ENCODE measurements at regions not wholly inside any gene's neighbourhood (a gene's known extent, or its start where the extent isn't known, plus 50 kb on each side); places are given as distances from the start of the nearest gene placed in this dataset.
"Not testable (repeated sequence)": the region's sequence is repeated elsewhere in the genome, so short reads cannot be mapped to it uniquely, and the experiment has no call there.

DNA sequence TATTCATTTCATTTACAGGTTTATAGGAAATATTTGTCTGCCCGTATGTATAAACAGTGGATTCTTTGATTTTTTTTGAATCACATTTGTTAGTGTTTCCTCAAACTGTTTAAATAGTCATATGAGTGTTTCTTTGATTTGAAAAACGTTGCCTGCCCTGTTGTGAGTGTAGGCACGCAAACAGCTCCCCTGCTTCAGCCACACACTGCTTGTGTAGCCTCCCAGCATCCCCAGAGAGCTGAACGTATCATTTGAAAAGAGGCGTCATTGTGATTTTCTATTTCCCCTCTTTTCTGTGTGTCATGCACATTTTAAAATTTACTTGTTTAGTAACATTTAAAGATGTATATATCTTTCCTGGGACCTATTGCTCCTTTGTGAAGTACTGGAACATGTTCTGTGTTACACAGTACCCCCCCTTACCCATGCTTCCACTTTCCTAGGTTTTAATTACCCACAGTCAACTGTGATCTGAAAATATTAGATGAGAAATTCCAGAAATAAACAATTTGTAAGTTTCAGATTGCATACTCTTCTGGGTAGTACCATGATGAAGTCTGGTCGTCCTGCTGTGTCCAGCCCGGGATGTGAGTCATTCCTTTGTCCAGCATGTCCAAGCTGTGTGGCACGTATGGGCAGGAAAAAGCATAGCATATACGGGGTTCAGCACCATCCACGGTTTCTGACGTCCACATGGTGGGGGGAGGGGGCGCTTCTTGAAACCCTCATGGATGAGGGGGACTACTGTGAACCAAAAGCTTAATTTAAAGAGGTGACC lies 78.7 kb downstream of the NPIPB11 start:
- DNase-seq, result not testable (repeated sequence)

DNA sequence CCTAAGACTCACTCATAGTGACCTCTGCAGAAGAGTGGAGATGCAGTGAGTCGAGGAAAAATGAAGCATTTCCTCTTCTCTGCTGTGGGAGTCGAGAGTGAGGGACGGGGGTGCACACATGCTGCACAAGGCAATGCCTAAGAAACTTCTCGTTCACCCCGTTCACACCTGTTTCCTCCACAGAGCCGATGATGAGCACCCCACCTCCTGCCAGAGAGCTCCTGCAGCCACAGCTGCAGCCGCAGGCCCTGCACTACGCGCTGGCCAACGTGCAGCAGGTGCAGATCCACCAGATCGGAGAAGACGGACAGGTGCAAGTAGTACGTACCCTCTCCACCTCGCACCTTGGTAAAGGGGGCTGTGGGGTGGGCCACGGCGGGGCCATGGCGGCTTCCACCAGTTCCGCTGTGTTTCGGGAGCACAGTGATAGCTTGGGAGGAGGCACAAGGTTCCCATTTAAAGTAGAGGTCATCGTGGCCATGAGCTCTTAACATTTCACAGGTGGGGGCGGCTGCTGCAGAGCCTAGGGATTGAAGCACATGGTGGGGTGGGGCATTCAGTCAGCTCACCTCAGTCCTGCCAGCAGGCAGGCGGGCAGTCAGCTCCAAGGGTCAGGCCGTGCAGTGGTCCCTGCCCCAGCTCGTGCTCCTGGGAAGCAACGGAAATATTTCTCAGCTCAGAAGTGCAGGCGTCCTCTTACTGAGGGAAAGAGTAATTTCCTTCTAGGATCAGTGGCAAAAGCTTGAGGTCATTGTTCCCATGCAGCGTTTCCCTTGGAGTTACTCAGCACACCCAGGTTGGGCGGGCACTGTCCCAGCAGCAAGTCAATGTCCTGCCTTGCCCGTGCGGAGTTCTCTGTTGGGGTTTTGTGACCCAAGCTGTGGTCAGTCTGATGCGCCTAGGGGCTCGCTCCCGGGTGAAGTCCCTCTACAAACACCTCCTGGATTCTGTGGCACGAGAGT lies 80.1 kb downstream of the NPIPB11 start:
- not testable (repeated sequence) for DNase-seq

DNA sequence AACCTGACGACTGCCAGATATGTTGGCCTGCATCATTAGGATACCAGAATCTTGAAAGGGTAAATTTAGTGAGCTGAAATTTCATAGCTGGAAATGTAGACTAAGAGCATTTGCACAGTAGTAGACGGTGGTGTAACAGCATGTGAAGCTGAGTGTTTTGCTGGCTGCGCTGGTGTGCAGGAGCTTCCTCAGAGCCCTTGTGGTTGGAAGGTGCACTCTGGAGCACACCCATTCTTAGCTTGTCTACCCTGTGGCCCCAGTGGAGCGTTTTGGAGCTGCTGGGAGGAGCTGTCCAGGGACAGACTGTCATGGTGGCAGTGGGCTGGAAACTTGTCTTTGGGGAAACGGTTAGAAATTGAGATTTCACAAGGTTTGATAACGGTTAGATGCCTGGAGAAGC lies 82.8 kb downstream of the NPIPB11 start:
- not testable (repeated sequence) for DNase-seq

DNA sequence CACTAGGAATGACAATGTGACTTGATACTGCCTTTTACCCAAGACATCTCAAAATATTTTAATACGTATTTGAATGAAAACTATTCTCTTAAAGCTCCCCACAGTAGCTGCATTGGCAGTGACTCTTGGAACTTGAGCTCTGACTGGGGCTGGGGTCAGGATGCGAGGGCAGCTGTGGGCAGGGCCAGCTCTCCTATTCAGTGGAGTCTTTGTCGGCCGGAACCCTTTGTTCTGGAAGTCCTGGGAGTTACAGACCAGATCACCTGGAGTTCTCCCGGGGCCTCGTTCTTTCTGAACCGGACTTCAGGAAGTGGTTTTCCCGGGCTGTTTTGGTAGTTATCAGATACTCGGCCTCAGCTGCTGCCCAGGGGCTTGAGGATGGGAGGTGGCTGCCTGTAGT lies 84.9 kb downstream of the NPIPB11 start:
- no peak for DNase-seq

DNA sequence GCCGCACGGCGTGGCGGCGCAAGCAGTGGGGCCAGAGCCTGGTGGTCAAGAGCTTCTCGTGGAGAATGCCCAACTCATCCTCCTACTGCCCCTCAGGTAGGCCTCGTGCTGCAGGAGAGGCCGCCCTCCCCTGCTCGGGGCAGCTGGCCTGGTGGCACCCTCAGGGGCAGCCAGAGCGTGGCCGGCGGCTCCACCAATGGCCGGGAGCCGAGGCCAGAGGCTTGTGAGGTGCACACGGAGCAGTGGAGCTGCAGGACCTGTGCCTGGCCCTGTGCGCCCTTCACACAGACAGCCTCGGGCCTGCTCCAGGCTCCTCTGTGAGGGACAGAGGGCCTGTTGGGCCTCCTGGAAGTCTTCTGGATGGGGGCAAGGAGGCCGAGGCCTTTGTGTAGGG lies 85.5 kb downstream of the NPIPB11 start:
- no peak for DNase-seq

DNA sequence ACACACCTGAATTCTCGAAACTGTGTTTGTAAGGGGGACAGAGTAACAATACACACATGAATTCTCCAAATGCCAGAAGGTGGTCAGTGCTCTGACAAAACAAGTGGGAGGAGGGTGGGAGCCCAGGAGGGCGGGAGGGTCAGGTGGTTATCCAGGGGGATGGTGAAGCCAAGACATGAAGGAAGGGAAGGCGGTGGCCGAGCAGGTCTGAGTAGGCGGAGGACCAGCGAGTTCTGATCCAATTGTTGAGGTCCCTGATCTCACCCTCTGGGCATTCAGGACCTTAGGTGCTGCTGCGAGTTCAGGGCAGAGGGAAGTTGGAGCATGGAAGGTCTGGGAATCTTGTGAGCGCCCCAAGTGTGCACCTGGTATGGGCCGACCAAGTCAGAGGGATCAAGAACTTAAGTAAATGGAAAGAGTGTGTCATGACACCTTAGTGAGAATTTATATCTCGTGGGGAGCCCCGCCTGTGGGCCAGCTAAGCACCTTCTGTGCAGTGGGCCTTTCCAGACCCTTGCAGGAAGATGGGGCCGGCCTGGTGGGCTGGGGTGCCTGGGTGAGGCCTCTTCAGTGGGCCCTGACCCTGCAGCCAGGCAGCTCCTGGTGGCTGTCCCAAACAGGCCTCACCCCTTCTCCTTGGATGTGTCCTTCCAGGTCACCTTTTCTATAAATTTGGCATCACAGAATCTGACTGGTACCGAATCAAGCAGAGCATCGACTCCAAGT lies 86.1 kb downstream of the NPIPB11 start:
- no peak for DNase-seq

DNA sequence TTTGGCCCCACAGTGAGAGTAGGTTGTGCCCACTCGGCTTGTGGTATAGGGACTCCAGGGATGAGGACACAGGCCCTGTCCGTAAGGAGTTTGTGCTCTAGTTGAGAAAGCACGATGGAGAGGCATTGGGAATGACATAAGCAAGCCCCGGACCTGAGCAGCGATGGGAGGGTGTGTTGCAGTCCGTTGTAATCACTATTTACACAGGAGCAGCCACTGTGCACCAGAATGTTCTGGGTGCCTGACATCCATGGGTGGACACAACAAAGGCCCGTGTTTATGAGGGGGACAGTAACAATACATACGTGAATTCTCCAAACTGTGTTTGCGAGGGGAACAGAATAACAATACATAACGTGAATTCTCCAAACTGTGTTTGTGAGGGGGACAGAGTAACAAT lies 86.8 kb downstream of the NPIPB11 start:
- no peak for DNase-seq

DNA sequence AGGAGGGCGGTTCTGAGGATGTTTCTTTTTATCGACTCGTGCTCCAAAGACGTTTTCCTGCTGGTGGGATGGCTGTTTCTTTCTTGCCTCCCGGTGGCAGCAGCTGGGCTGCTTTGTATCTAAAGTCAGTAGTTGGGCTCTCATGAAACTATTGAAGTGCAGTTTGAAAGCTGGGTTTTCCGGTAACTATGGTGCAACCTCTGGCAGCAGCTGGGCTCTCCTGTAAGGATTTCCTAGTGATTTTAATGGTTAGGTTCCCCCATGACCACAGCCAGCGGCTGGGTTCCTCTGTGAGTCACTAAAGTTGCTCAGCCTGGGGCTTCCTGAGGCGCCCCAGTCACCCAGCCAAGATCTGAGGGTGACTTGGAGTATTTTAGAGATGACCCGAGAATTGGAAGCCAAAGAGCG lies 87.9 kb downstream of the NPIPB11 start:
- DNase-seq, result not testable (repeated sequence)

DNA sequence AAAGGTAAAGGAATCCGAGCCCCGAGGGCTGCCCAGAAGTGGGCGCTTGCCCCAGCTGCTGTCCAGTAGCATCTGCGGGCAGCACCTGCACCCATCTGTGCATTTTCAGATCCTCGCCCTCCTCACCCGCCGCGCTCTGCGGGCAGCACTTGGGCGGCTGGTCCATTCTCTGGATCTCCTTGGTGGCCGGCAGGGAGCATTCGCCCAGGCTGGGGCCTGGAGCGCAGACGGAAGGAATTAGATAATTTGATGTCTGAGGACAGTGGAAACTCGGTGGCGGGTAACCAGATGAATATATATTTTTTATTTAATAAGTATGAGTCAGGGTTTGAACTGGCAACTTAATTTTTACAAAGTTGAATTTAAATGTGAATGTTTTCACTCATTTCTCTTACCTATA lies 88.5 kb downstream of the NPIPB11 start:
- no peak for DNase-seq

DNA sequence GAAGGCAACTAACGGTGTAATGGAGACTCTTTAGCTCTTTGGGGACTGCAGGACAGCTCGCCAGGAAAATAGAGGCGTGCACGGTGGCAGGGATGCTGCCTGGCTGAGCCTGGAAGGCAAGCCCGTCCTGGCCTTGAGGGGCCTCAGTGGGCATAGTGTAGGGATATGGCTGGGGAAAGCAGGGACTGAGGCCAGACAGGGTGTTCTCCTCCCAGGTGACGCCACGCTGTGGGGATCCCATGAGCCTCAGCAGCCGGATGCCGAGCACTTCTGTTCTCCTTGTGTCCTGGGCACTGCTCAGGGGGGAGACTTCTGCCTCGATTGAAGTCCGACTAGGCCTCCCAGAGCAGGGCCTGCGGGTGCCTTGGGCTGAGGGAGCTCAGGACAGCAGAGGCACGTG lies 89.2 kb downstream of the NPIPB11 start:
- no peak for DNase-seq

DNA sequence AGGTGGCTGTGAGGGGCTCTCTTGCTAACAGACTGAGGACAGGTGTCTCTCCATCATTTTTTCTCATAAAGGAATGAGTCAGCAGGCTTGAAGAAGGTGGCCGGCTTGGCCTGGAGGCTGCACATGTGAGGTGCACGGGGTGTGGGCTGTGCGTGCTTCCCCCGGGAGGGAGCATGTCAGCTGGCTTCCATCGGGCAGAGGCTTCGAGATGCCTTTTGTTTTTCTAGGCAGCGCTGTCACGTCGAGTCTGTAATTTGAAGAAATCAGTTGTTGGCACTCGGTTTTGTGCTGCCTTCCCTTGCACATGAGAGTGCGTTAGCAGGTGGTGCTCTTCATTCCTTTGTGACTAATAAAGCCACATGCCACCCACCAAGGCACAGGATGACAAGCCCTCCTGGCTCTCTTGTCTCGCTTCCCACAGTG lies 89.7 kb downstream of the NPIPB11 start:
- peak in 1 of 2 experiments; percentile 5 for DNase-seq

DNA sequence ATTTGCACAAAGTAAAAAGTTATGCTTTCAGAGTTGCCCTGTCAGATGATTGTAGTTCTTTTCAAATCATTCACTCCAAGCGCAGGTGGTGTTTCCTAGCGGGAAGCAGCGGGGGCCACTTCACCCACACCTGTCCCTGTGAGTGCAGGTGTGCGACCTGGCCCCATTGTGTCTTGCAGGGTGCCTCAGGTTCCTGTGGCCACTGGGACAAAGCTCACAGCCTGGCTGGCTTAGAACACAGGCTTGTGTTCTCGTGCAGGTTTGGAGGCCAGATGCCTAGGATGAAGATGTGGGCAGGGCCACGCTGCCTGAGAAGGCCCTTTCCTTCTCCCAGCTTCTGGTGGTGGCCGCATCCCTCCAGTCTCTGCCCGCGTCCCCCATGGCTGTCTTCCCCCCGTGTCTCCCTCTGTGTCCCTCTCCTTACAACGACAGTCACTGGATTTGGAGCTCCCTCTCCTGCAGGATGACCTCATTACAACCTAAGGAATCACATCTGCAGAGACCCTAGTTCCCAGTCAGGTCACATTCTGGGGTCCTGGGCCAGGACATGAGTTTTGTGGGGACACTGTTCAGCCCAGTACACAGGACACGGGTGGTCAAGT lies 90.5 kb downstream of the NPIPB11 start:
- DNase-seq, result peak; percentile 46 to 48

DNA sequence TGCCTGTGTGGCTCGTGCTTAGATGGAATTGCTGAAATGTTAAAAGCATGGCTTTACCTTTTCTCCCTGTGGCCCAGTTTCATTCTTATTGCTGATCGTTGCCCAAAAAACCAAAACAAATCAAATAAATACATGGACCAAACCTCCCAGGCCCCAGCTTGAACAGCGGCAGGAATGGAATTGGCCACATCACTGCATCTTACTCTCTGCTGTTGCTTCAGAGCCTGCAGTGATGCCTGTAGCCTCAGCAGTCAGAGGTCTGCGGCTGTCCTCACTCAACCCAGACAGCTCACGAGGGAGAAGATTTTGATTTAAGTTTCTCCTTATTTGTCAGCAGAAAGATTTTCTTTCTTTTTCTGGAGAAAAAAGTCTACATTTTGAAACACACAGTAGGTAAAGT lies 91.5 kb downstream of the NPIPB11 start:
- DNase-seq, result no peak

DNA sequence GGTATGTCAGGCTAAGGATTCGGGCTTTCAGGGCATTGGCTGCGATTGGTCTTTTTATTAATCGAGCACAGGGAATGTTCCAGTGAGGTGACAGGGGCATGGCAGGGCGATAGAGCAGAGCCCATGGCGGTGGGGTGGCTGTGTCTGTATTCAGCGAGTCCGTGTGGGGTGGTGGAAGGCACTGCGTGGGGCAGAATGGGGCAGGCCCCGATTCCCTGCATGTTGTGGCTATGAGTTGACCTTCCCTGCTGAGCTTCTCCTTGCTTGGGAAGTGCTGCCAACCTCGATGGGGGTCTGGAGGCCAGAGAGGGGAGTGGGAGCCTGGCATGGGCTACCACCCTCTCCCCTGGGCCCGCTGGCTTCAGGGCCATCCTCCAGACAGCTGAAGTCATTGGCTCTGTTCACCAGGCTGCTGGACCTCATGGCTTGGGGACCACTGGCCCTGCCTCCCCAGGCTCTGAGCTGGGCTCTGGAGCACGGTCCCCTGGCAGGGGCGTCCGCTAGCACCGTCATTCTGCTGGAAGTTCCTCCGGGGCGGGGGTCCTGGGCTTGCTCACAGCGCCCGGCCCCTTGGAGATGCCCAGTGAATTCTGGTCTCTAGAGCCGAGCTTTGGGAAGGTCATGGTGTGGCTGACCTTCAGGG lies 92.1 kb downstream of the NPIPB11 start:
- DNase-seq, result no peak

DNA sequence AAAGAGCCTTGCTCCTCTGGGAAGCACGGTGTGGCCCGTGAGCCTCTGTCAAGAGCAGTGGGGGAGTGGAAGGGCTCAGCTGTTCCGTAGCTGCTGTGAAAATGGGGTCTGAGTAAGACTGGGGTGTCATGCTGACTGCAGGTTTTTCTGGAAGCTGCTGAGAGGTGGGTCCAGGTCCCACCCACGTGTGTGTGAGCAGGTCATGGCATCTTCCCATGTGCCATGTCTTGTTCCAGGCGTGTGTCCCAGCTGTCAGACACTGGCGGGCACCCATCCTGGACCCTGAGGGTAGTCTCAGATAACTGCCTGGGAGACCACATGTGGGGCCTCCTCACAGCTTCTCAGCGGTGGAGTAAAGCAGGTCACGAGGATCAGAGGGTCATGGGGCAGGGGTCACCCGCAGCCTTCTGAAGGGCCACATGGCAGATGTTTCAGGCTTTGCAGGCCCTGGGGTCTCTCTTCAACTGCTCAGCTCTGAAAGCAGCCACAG lies 92.9 kb downstream of the NPIPB11 start:
- no peak for DNase-seq

DNA sequence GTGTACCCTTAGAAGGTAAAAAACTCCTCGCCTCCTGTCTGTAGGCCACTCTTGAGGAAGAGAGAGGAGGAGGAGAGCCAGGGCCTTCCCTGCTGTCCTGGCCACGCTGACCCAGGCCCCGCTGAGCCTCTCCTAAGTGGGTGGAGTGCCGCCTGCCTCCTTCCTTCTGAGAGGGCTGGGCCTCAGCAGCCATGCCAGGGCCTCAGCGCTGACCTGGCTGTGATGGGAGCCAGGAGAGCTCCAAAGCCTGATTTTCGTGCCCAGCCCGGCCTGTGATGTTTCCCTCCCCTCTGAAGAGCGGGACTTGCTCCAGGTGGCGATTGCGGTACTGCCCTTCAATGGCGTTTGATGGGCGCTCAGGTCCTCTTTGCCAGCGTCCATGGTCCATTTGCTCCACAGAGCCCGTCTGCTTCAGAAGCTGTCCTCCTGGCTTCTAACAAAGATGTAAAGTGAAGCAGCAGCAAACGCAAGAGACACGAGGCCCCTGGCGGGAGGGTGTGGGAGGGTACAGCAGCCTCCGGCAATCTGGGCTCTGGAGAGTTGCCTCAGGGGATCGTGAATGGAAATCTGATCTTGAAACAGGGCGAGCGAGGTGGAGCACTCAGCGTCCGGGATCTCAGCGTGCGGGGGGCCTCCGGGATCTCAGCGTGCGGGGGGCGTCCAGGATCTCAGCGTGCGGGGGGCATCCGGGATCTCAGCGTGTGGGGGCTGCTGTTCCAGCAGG lies 93.5 kb downstream of the NPIPB11 start:
- peak in 1 of 2 experiments; percentile 35 for DNase-seq

DNA sequence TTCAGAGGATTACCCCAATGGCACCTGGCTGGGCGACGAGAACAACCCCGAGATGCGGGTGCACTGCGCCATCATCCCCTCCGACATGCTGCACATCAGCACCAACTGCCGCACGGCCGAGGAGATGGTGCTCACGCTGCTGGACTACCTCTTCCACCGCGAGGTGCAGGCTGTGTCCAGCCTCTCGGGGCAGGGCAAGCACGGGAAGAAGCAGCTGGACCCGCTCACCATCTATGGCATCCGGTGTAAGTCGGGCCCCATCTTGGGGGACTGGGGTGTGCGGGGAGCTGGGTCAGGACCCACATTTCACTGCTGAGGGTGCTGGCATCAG lies 94.2 kb downstream of the NPIPB11 start:
- not testable (repeated sequence) for DNase-seq

DNA sequence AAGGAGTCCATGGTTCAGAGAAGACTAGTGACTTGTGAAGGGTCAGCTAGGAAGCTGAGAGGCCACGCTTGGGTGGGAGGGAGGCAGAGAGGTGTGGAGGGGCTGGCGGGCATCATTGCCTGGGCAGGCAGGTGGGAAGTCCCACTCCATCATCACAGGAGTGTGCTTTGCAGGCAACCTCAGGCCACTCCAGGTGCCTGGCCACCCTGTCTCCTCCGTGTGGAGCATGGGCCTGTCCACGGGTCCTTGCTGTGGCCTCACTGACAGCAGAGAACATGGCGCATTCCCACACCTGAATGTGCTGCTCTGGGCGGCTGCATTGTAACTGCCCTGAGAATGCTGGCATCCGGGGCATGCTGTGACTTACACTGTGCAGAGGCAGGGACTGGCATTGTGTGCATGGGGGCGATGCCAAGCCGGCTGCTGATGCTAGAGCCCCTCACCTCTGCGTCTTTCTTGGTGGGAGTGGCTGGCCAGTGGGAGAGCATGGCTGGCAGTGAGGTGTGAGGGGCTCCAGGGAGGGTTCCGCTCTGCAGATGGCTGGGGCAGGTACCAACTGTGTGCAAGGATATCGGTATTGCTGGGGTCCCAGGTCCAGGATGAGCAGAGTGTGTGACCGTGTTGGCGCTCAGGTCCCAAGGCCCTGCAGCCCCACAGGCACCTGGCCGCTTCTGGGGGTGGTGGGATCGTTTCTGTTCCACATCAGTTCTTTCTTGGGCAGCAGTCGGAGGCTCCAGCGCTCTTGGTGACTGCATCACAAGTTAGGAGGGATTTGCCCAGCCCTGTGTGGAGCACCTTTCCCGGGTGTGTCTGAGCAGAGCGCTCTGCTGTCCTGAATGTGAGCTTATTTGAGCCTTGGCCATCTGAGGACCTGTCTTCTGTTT lies 94.8 kb downstream of the NPIPB11 start:
- DNase-seq, result no peak

DNA sequence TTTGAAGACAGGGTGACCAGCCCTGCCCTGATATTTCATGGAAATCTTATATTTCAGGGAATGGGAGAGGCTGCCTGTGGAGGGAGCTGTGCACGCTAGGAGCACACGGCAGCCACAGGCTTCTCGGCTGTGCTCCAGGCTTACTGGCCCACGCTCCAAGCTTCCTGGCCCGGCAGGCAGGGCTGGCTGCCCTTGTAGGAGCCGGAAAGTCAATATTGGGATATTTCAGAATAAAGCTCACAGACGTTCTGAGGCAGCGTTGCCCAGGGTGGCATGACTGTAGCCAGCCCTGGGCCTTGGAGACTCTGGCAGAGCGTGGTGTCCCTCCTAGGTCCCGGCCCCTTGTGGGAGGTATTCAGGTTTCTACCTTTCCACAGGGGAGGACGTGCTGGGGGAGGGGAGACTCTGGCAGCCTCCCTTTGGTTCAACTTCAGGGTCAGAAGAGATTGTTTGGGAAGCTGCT lies 95.6 kb downstream of the NPIPB11 start:
- no peak for DNase-seq

DNA sequence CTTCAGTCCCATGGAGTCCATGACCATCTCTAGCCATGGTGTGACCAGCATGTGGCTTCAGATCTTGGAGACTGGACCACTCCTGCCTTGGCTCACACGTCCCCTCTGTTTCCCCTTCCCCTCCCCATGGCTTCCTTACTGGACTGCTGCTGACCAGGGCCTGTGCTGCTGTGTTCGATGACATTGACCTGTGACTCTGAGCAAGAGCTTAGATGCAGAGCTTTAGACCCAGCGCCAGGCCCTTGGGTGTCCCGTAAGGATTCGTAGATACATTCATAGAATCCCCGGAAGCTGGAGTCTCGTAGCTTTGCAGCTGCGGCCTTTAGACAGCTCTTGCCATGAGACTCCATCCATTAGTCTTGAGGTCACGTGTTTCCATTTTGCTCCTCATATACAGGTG lies 96.3 kb downstream of the NPIPB11 start:
- DNase-seq, result not testable (repeated sequence)

Measured in NCI-H187 (cell line).